ENCODE measurements at regions not wholly inside any gene's neighbourhood (a gene's known extent, or its start where the extent isn't known, plus 50 kb on each side); places are given as distances from the start of the nearest gene placed in this dataset.

- H3K9me3 Mint-ChIP-seq, result peaks cover 2% of the 10 kb centered on the region
Observed at GRCh38 chr1:105399716-105400115, 1650.0 kb downstream of the AMY1C start.

GRCh38 chr1:105416261-105416660 is 1640.2 kb upstream of the PRMT6 start:
- Mint-ChIP-seq H3K27me3 (ENCODE audit: low read depth) (no peaks in the 10 kb centered on the region), H3K4me1 (no peaks in the 10 kb centered on the region), H3K9me3 (peaks cover 15% of the 10 kb centered on the region), H3K4me3 (no peak overlapping the region), H3K36me3 (ENCODE audit: low read depth) (no peaks in the 10 kb centered on the region), H3K27ac (no peak overlapping the region)
- TF ChIP-seq CTCF (IDR thresholded peaks at IDR 0.05; ENCODE audit: unreplicated experiment in 3 of 3), result no peak

More at GRCh38 chr1:105399716-105400115, 1650.0 kb downstream of the AMY1C start:
- Mint-ChIP-seq H3K27me3 (ENCODE audit: low read depth) (peaks cover 5% of the 10 kb centered on the region), H3K27ac (no peak overlapping the region), H3K4me3 (no peak overlapping the region), H3K4me1 (no peaks in the 10 kb centered on the region), H3K36me3 (ENCODE audit: low read depth) (no peaks in the 10 kb centered on the region)
- no peak for TF ChIP-seq CTCF (IDR thresholded peaks at IDR 0.05; ENCODE audit: unreplicated experiment in 3 of 3)

- Mint-ChIP-seq H3K4me3 (no peak overlapping the region), H3K27me3 (ENCODE audit: low read depth) (no peaks in the 10 kb centered on the region)
Observed at GRCh38 chr1:105419030-105419429, 1637.4 kb upstream of the PRMT6 start.

GRCh38 chr1:105427543-105427942 is 1628.9 kb upstream of the PRMT6 start:
- H3K27ac Mint-ChIP-seq, result no peak overlapping the region
- no peaks in the 10 kb centered on the region for H3K36me3 Mint-ChIP-seq (ENCODE audit: low read depth)
- H3K27me3 Mint-ChIP-seq (ENCODE audit: low read depth), result no peaks in the 10 kb centered on the region
- H3K9me3 Mint-ChIP-seq, result no peaks in the 10 kb centered on the region
- no peaks in the 10 kb centered on the region for H3K4me1 Mint-ChIP-seq
- TF ChIP-seq CTCF (IDR thresholded peaks at IDR 0.05; ENCODE audit: unreplicated experiment in 3 of 3), result no peak
- H3K4me3 Mint-ChIP-seq, result no peak overlapping the region

More at GRCh38 chr1:105419030-105419429, 1637.4 kb upstream of the PRMT6 start:
- Mint-ChIP-seq H3K27ac (peak overlapping the region in 1 of 3 experiments; percentile 48), H3K4me1 (no peaks in the 10 kb centered on the region), H3K36me3 (ENCODE audit: low read depth) (no peaks in the 10 kb centered on the region), H3K9me3 (peaks cover 9% of the 10 kb centered on the region)
- no peak for TF ChIP-seq CTCF (IDR thresholded peaks at IDR 0.05; ENCODE audit: unreplicated experiment in 3 of 3)

- no peaks in the 10 kb centered on the region for H3K4me1 Mint-ChIP-seq
- no peak overlapping the region for H3K27ac Mint-ChIP-seq
- no peak for TF ChIP-seq CTCF (IDR thresholded peaks at IDR 0.05; ENCODE audit: unreplicated experiment in 3 of 3)
- no peaks in the 10 kb centered on the region for H3K9me3 Mint-ChIP-seq
- H3K27me3 Mint-ChIP-seq (ENCODE audit: low read depth), result no peaks in the 10 kb centered on the region
- no peaks in the 10 kb centered on the region for H3K36me3 Mint-ChIP-seq (ENCODE audit: low read depth)
- no peak overlapping the region for H3K4me3 Mint-ChIP-seq
Observed at GRCh38 chr1:105436589-105437259, 1619.8 kb upstream of the PRMT6 start.

- no peak for TF ChIP-seq CTCF (IDR thresholded peaks at IDR 0.05; ENCODE audit: unreplicated experiment in 3 of 3)
- Mint-ChIP-seq H3K27me3 (ENCODE audit: low read depth) (no peaks in the 10 kb centered on the region), H3K27ac (no peak overlapping the region), H3K4me1 (no peaks in the 10 kb centered on the region), H3K4me3 (no peak overlapping the region), H3K9me3 (no peaks in the 10 kb centered on the region), H3K36me3 (ENCODE audit: low read depth) (no peaks in the 10 kb centered on the region)
Observed at GRCh38 chr1:105437847-105438246, 1618.6 kb upstream of the PRMT6 start.
